Fibroblast of villous mesenchyme (primary cell): ENCODE measurements at regions not wholly inside any gene's neighbourhood (a gene's known extent, or its start where the extent isn't known, plus 50 kb on each side); places are given as distances from the start of the nearest gene placed in this dataset.

Source experiments
- DNase-seq: peaks from one replicate; pipeline ENCODE4 v3.0.0-alpha.2; 2010; ENCODE audit warnings: low read depth
- H3K4me3 ChIP-seq: 2 replicates; pipeline ENCODE4 v1.5.1; 2011; ENCODE audit warnings: low read depth, mild to moderate bottlenecking, low read length
- TF ChIP-seq, protein P1 (sequence below): IDR thresholded peaks from 2 replicates; pipeline ENCODE4 v1.5.1; 2012; ENCODE audit warnings: low read depth, mild to moderate bottlenecking, low read length; ENCODE audit not compliant: insufficient read depth

DNA sequence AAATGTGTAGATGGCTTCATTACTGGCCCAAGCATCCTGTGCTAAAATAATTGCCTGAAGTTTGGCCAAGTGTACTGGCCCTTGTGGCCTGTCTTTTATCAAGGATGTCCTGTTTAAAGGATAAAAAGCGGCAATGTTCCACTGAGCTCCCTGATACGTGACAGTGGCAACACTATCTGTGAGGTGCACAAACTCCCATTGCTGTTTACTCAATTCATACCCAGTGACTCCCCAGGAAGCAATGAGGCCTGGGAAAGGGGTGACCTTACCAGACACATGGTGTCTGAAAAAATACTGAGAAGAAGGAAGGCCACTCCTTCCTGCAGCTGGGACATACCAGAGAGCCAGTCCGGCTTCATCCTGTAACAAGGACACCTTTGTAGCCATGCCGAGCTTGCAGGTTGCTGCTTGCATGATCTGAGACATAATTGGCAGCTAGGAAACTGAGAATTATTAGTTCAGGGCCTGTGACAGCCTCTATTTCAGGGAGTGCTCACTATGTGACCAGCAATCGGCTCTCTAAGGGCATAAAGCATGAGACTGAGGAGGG, 198.5 kb upstream of the LRATD1 start:
- TF ChIP-seq, protein P1, sequence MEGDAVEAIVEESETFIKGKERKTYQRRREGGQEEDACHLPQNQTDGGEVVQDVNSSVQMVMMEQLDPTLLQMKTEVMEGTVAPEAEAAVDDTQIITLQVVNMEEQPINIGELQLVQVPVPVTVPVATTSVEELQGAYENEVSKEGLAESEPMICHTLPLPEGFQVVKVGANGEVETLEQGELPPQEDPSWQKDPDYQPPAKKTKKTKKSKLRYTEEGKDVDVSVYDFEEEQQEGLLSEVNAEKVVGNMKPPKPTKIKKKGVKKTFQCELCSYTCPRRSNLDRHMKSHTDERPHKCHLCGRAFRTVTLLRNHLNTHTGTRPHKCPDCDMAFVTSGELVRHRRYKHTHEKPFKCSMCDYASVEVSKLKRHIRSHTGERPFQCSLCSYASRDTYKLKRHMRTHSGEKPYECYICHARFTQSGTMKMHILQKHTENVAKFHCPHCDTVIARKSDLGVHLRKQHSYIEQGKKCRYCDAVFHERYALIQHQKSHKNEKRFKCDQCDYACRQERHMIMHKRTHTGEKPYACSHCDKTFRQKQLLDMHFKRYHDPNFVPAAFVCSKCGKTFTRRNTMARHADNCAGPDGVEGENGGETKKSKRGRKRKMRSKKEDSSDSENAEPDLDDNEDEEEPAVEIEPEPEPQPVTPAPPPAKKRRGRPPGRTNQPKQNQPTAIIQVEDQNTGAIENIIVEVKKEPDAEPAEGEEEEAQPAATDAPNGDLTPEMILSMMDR, result no peak
- no peak for DNase-seq
- H3K4me3 ChIP-seq, result no peak overlapping the region

DNA sequence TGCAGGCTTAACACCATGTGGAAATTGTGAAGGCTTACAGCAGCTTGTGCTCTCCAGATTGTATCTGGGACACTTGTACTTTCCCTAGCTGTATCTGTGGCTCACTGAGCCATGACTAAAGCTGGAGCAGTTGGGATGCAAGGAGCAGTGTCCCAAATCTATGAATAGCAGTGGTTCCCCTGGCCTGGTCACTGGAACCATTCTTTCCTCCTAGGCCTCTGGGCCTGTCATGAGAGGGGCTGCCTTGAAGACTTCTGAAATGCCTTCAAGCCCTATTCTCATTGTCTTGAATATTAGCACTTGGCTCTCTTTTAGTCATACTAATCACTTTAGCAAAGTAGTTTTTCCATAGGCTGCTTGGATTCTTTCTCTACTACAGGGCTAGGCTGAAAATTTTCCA, 186.8 kb upstream of the LRATD1 start:
- no peak for DNase-seq
- H3K4me3 ChIP-seq, result no peak overlapping the region
- TF ChIP-seq, protein P1, result no peak

DNA sequence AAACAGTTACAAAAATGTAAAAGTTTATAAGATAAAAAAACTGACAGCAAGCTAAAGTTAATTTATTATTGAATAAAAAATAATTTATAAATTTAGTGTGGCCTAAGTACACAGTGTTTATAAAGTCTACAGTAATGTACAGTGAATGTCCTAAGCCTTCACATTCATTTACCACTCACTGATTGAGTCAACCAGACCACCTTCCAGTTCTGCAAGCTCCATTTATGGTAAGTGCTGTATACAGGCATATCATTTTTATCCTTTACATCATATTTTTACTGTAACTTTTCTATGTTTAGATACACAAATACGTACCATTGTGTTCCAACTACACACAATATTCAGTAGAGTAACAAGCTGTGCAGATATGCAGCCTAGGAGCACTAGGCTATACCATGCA, 184.2 kb upstream of the LRATD1 start:
- TF ChIP-seq, protein P1, result no peak
- DNase-seq, result no peak
- H3K4me3 ChIP-seq, result no peak overlapping the region

DNA sequence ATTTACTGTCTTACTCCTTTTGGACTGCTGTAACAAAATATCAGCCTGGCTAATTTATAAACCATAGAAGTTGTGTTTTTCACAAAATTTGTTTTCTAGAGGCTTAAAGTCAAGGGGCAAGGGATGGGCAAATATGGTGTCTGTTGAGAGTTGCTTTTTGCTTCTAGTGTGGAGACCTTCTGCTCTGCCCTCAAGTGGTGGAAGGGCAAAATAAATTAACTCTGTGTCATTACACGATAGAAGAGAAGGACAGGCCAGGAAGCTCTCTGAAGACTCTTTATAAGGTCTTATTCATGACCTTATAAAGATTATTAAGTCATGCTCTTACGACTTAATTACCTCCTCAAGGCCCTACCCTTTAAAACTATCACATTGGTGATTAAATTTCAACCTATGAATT, 181.2 kb upstream of the LRATD1 start:
- H3K4me3 ChIP-seq, result no peak overlapping the region
- TF ChIP-seq, protein P1, result no peak

DNA sequence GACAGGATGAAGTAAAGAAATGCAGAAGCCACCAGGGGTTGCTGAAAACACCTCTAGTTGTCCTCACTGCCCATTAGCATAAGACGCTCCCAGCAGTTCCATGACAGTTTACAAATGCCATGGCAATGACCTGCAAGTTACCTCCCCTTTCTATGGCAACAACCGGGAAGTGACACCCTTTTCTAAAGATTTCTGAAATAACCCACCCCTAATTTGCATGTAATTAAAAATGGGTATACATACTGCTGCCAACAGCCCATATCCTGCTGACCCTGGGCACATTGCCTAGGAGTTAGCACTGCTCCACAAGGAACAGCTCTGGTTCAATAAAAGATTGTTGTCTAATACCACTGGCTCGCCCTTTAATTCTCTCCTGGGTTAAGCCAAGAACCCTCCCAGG, 178.3 kb upstream of the LRATD1 start:
- DNase-seq, result no peak
- TF ChIP-seq, protein P1, result no peak

More for the DNA sequence above, 181.2 kb upstream of the LRATD1 start:
- no peak for DNase-seq

DNA sequence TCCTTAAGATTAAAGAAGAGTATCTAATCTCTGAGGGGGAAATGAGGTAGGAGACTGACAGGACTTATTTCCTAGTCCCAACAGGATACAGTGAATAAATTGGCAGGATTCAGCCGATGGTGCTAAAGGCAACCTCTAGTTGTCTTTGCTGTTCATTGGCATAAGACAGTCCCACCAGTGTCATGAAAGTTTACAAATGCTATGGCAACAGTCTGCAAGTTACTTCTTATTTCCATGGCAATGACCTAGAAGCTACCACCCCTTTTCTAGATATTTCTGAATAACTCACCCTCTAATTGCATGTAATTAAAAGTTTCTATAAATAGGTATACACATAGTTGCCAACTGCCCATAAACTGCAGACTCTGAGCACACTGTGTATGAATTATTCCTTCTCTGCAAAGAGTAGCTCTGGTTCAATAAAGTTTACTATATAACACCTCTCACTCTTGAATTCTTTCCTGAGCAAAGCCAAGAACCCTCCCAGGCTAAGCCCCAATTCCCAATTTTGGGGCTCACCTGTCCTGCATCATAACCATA, 172.7 kb upstream of the LRATD1 start:
- DNase-seq, result no peak
- H3K4me3 ChIP-seq, result no peak overlapping the region
- TF ChIP-seq, protein P1, result no peak

More for the DNA sequence above, 178.3 kb upstream of the LRATD1 start:
- no peak overlapping the region for H3K4me3 ChIP-seq

DNA sequence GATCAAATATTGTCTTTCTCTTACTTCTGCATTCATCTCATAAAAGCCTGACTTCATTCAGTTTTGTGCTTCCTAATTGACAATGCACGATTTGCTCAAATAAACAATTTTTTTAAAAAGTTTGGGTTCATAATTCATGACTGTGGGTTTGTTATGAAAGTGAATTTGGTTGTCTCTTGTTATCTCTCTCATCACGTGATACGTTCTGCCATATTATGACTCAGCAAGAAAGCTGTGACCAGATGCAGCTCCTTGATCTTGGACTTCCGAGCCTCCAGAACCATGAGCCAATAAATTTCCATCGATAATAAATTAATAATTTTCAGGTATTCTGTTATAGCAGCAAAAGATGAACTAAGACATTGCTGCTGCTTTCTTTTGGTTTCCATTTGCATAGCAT, 156.5 kb upstream of the LRATD1 start:
- DNase-seq, result no peak
- TF ChIP-seq, protein P1, result no peak

More for the DNA sequence above, 156.5 kb upstream of the LRATD1 start:
- no peak overlapping the region for H3K4me3 ChIP-seq
